ENCODE measurements at regions not wholly inside any gene's neighbourhood (a gene's known extent, or its start where the extent isn't known, plus 50 kb on each side); places are given as distances from the start of the nearest gene placed in this dataset.

DNA sequence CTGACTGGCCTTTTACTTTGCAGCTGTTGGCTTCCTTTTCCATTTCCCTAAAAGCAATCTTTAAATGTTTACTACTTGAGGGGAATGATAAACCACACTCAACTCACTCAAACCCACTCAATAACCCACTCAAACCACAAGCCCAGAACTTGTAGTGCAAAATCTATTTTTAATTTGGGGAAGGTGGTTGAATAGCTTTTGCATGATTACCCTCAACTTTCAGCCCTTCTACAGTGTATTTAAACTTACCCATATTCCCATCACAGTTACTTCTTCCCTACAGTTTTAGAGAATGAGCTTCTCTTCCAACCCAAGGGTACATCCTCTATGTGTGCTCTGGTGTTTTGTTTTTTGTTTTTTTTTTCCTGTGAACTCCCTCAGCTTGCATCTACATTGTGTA, 636.1 kb downstream of the TDRD15 start:
- TF ChIP-seq, protein P1, sequence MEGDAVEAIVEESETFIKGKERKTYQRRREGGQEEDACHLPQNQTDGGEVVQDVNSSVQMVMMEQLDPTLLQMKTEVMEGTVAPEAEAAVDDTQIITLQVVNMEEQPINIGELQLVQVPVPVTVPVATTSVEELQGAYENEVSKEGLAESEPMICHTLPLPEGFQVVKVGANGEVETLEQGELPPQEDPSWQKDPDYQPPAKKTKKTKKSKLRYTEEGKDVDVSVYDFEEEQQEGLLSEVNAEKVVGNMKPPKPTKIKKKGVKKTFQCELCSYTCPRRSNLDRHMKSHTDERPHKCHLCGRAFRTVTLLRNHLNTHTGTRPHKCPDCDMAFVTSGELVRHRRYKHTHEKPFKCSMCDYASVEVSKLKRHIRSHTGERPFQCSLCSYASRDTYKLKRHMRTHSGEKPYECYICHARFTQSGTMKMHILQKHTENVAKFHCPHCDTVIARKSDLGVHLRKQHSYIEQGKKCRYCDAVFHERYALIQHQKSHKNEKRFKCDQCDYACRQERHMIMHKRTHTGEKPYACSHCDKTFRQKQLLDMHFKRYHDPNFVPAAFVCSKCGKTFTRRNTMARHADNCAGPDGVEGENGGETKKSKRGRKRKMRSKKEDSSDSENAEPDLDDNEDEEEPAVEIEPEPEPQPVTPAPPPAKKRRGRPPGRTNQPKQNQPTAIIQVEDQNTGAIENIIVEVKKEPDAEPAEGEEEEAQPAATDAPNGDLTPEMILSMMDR (IDR thresholded peaks at IDR 0.05), result no peak
- no peak for TF ChIP-seq EZH2 (IDR thresholded peaks at IDR 0.05)
- TF ChIP-seq EZH2phosphoT487 (IDR thresholded peaks at IDR 0.05), result no peak
